ENCODE measurements at regions not wholly inside any gene's neighbourhood (a gene's known extent, or its start where the extent isn't known, plus 50 kb on each side); places are given as distances from the start of the nearest gene placed in this dataset.

GRCh38 chr6:8530785-8531435, 95.6 kb upstream of the SLC35B3 start:
- TF ChIP-seq, protein P1, sequence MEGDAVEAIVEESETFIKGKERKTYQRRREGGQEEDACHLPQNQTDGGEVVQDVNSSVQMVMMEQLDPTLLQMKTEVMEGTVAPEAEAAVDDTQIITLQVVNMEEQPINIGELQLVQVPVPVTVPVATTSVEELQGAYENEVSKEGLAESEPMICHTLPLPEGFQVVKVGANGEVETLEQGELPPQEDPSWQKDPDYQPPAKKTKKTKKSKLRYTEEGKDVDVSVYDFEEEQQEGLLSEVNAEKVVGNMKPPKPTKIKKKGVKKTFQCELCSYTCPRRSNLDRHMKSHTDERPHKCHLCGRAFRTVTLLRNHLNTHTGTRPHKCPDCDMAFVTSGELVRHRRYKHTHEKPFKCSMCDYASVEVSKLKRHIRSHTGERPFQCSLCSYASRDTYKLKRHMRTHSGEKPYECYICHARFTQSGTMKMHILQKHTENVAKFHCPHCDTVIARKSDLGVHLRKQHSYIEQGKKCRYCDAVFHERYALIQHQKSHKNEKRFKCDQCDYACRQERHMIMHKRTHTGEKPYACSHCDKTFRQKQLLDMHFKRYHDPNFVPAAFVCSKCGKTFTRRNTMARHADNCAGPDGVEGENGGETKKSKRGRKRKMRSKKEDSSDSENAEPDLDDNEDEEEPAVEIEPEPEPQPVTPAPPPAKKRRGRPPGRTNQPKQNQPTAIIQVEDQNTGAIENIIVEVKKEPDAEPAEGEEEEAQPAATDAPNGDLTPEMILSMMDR (conservative IDR thresholded peaks at IDR 0.05) = no peak
- no peak overlapping the region for H3K27ac ChIP-seq

DNA sequence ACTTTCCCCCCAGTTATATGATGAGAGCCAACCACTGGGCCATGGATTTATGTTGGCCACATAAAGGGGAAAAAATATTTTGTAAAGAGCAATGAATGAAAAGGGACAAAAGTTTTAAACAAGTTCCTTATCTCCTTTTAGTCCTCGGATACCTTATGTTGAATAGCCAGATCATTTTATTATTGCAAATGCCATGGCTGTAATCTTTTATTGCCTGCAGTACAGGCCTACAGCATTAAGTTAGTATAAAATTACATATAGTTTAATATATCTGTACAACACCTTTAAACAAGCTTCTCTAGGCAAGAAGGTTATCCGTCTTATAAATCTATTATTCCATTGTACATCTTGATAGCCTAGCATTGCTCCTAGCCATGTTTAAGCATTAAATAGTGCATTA, 93.9 kb upstream of the SLC35B3 start:
- TF ChIP-seq, protein P1 (conservative IDR thresholded peaks at IDR 0.05) = no peak
- H3K27ac ChIP-seq = no peak overlapping the region

DNA sequence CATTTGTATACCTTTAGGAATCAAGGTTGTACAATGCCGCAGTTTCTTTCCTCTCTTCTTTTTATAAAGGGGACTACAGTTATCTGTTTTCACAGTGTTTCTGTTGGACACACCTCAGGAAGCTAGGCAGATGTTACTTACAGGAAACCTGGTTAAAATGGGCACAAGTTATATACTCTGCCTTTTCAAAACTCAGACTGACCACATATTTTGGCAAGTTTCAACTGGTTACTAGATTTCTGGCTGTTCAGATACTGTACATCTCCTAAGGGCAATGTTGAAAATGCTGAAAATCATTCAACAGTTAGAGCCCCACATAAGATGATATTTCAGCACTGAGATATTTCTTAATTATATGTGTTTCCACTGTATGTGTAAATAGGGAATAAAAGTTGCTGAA, 92.5 kb upstream of the SLC35B3 start:
- no peak overlapping the region for H3K27ac ChIP-seq
- TF ChIP-seq, protein P1 (conservative IDR thresholded peaks at IDR 0.05) = no peak

DNA sequence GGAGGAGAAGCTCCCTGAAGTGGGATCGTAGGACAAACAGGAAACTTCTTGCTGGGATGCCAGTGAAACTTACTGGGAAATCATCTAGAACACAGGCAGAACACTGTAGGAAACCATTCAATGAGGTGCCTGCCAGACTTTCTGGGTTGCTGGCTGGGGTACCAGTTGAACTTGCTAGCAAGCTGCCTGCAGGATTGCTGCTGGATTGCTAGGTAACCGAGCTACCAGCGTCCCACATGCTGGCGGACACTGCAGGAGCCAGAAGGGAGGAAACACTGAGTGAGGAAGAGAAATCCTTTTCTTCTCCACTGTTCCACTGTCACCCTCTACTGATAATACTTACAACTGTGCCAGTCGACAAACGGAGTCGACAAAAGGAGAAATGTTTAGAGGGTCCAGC, 91.3 kb upstream of the SLC35B3 start:
- TF ChIP-seq, protein P1 (conservative IDR thresholded peaks at IDR 0.05) = no peak

GRCh38 chr6:8525370-8525769, 90.0 kb upstream of the SLC35B3 start:
- H3K27ac ChIP-seq = no peak overlapping the region
- TF ChIP-seq, protein P1 (conservative IDR thresholded peaks at IDR 0.05) = no peak

More for the DNA sequence above, 91.3 kb upstream of the SLC35B3 start:
- no peak overlapping the region for H3K27ac ChIP-seq

DNA sequence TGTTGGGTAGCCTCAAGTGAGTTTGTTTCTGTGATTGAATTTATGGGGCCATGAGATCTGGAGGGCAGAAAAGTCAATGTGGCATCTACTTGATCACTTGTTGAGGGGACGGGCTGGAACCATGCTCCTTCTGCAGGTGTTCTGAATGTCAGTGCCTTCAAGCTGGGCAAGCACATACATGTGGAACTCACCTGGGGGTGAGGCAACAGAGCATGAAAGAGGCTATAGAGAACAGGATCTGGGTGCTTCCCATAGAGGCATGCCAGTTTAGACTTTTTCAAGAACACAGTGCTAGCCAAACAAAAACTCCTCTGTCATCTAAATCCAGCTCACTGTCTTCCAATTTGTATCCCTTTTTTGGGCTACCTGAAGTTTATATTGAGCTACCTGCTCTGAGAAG, 77.8 kb upstream of the SLC35B3 start:
- TF ChIP-seq, protein P1 (conservative IDR thresholded peaks at IDR 0.05) = no peak
- no peak overlapping the region for H3K27ac ChIP-seq

DNA sequence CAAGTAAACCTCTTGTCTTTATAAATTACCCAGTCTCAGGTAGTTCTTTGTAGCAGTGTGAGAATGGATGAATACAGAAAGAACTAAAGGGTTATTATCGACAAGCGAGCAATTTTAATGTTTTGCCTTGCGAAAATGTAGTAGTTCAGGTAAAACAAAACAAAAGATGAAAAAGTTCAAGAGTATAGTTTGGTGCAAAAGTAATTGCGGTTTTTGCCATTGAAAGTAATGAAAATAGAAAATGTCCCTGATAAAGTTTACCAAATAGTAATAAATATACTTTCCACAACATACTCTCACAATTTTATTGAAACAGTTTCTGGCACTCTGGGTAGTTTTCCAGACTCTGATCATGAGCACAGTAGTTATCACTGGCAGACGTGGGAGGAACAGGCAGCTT, 71.9 kb upstream of the SLC35B3 start:
- H3K27ac ChIP-seq = no peak overlapping the region
- TF ChIP-seq, protein P1 (conservative IDR thresholded peaks at IDR 0.05) = no peak

All from VCaP (cell line).